Hematopoietic multipotent progenitor cell treated with erythropoietin and hydrocortisone succinate and interleukin-3 and kit ligand, for 4 days (in vitro differentiated cells): ENCODE measurements at regions not wholly inside any gene's neighbourhood (a gene's known extent, or its start where the extent isn't known, plus 50 kb on each side); places are given as distances from the start of the nearest gene placed in this dataset.
"Not testable (repeated sequence)": the region's sequence is repeated elsewhere in the genome, so short reads cannot be mapped to it uniquely, and the experiment has no call there.

ENCODE experiments used
- DNase-seq: peaks from one replicate; pipeline ENCODE4 v3.0.0-alpha.2; 2015

- no peak for DNase-seq
These were observed 65.6 kb downstream of the IFI44 start for GRCh38 chr1:78715181-78715661.

- DNase-seq, result no peak
These were observed 66.6 kb downstream of the IFI44 start for GRCh38 chr1:78716186-78716585.

GRCh38 chr1:78718566-78718965 is 68.9 kb downstream of the IFI44 start:
- no peak for DNase-seq

- no peak for DNase-seq
These were observed 71.5 kb downstream of the IFI44 start for GRCh38 chr1:78721136-78721535.

- DNase-seq, result no peak
These were observed 72.5 kb downstream of the IFI44 start for GRCh38 chr1:78722105-78722504.

- no peak for DNase-seq
These were observed 72.9 kb downstream of the IFI44 start for GRCh38 chr1:78722521-78722920.

- DNase-seq, result no peak
These were observed 73.3 kb downstream of the IFI44 start for GRCh38 chr1:78722947-78723346.

- no peak for DNase-seq
These were observed 77.1 kb downstream of the IFI44 start for GRCh38 chr1:78726686-78727085.

- DNase-seq, result no peak
These were observed 78.7 kb downstream of the IFI44 start for GRCh38 chr1:78728359-78728758.

GRCh38 chr1:78730054-78730453 is 80.4 kb downstream of the IFI44 start:
- no peak for DNase-seq

GRCh38 chr1:78731674-78732073 is 82.0 kb downstream of the IFI44 start:
- DNase-seq, result no peak

GRCh38 chr1:78737241-78737640 is 87.6 kb downstream of the IFI44 start:
- no peak for DNase-seq

GRCh38 chr1:78743626-78744025 is 94.0 kb downstream of the IFI44 start:
- no peak for DNase-seq

- no peak for DNase-seq
These were observed 95.5 kb downstream of the IFI44 start for GRCh38 chr1:78745111-78745510.

- not testable (repeated sequence) for DNase-seq
These were observed 104.0 kb downstream of the IFI44 start for GRCh38 chr1:78753679-78754078.

- no peak for DNase-seq
These were observed 106.4 kb downstream of the IFI44 start for GRCh38 chr1:78755986-78756385.

GRCh38 chr1:78758506-78758905 is 108.9 kb downstream of the IFI44 start:
- DNase-seq, result no peak

- DNase-seq, result no peak
These were observed 110.2 kb downstream of the IFI44 start for GRCh38 chr1:78759881-78760280.

- DNase-seq, result no peak
These were observed 111.2 kb downstream of the IFI44 start for GRCh38 chr1:78760858-78761257.

GRCh38 chr1:78762113-78762512 is 112.5 kb downstream of the IFI44 start:
- no peak for DNase-seq

- no peak for DNase-seq
These were observed 115.9 kb downstream of the IFI44 start for GRCh38 chr1:78765489-78765888.

GRCh38 chr1:78779831-78780230 is 130.2 kb downstream of the IFI44 start:
- no peak for DNase-seq

- DNase-seq, result no peak
These were observed 137.9 kb downstream of the IFI44 start for GRCh38 chr1:78787544-78787943.

- no peak for DNase-seq
These were observed 140.5 kb downstream of the IFI44 start for GRCh38 chr1:78790174-78790573.

- no peak for DNase-seq
These were observed 143.1 kb downstream of the IFI44 start for GRCh38 chr1:78792756-78793155.
